DOHH2 (cell line): ENCODE measurements at regions not wholly inside any gene's neighbourhood (a gene's known extent, or its start where the extent isn't known, plus 50 kb on each side); places are given as distances from the start of the nearest gene placed in this dataset.

Experiments
- CTCF ChIP-seq: fragments of 200-600 bp; sonication (generic); IDR thresholded peaks from one replicate; pipeline ENCODE4 v1.5.1; 2014; ENCODE audit warnings: antibody characterized with exemption, mild to moderate bottlenecking, low read depth, low read length; ENCODE audit not compliant: poor library complexity, severe bottlenecking
- EZH2phosphoT487 ChIP-seq: fragments of 200-600 bp; sonication (generic); IDR thresholded peaks from 2 replicates; pipeline ENCODE4 v1.6.1; 2017; ENCODE audit warnings: borderline replicate concordance, mild to moderate bottlenecking, antibody characterized with exemption, low read length, moderate library complexity, mixed read lengths

DNA sequence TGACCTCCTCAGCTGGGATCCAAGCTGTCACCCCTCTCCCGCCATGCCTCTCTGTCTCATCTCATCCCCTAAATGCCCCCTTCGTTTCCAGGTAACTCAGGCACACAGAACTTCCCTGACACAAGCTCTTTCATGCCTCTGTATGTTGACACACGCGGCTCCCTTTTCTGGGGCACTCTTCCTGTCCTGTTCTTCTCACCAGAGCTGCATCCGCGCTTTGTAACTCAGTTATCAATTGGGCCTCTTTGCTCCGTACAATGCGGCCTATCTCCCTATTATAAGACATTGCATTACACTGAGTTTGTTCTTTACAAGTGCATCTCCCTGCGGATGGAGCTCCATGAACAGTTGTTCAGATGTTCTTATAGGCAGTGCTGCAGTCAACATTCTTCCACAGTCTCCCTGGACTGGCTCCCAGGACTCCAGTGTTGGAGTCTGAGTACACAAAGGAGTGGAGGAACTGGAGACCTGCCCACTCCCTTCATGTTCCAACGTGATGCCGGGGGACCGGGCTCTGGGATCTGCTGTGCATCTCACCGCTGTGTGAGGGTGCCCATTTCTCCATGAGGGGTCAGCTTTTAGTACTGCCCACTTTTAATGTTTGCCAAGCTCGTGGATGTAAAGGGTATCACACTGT lies 56.9 kb upstream of the TNS3 start:
- TF ChIP-seq CTCF (no peak), EZH2phosphoT487 (no peak)
